Stimulated activated memory B cell treated with anti-CD40 and anti-IgM and Interleukin-4, amounts not matched to agents 10 μg/mL and 1 μg/mL and 100 μg/mL, for 72 hours (primary cell): ENCODE measurements at regions not wholly inside any gene's neighbourhood (a gene's known extent, or its start where the extent isn't known, plus 50 kb on each side); places are given as distances from the start of the nearest gene placed in this dataset.
"Not testable (repeated sequence)": the region's sequence is repeated elsewhere in the genome, so short reads cannot be mapped to it uniquely, and the experiment has no call there.

Source experiments
- ATAC-seq: fragments of 150-1000 bp; cut with Tn5 transposase; 2 replicates; pipeline ENCODE4 v1.10.0; 2021
- H3K27ac Mint-ChIP-seq: one replicate; pipeline ENCODE4 v1.8.0; 2022; ENCODE audit warnings: mild to moderate bottlenecking, mixed read lengths
- H3K27me3 Mint-ChIP-seq: one replicate; pipeline ENCODE4 v1.8.0; 2022; ENCODE audit warnings: mixed read lengths
- H3K36me3 Mint-ChIP-seq: one replicate; pipeline ENCODE4 v1.8.0; 2022; ENCODE audit warnings: mixed read lengths
- H3K4me1 Mint-ChIP-seq: one replicate; pipeline ENCODE4 v1.8.0; 2022; ENCODE audit warnings: mixed read lengths
- H3K4me3 Mint-ChIP-seq: one replicate; pipeline ENCODE4 v1.8.0; 2022; ENCODE audit warnings: mild to moderate bottlenecking, moderate library complexity, mixed read lengths
- H3K9me3 Mint-ChIP-seq: one replicate; pipeline ENCODE4 v1.8.0; 2022; ENCODE audit warnings: mixed read lengths

DNA sequence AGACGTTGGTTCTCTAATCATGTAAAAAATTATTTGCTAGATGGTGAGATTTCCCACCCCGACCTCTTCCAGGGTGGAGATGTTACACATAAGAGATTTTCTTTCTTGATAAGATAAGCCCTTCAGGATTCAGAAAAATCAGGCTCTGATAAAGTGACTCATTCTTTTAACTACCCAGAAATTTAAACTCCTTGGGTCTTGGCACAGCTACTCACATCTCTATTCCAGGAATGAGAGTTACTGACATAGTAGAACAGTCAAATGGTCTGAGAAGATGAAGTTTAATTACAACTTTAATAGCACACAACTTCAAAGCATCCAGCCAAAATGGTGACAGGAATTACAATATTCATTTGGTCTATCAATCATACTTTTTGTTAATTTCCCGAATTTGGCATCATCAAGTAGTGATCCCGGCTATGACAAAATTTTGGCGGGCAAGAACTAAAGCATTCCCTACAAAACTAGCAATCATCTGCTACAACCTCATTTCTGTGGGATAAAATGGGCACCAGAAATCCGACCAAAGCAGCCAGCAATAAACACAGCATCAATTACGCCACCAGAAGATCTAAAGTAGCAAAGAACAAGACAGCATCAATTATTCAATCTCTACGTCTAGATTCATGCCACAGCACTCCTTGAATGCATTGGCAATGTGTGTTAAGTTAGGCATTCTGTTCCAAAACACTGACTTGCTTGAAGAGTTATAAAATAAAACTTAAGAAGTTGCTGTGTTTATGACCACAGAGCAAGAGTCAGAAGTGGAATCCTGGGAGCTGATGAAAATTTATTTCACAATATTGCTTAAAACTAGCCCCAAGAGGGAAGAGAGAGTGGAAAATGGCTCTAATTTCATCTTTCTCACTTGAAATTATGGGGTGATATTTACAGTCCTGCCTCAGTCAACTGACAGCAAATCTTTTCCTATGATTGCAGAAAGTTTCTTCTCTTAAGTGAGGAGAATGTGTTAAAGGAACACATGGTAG lies 565.7 kb upstream of the ANKRD30A start:
- Mint-ChIP-seq H3K4me1 (no peaks in the 10 kb centered on the region), H3K36me3 (no peaks in the 10 kb centered on the region), H3K9me3 (no peaks in the 10 kb centered on the region), H3K27me3 (no peaks in the 10 kb centered on the region), H3K4me3 (no peak overlapping the region), H3K27ac (no peak overlapping the region)
- ATAC-seq, result no peak

DNA sequence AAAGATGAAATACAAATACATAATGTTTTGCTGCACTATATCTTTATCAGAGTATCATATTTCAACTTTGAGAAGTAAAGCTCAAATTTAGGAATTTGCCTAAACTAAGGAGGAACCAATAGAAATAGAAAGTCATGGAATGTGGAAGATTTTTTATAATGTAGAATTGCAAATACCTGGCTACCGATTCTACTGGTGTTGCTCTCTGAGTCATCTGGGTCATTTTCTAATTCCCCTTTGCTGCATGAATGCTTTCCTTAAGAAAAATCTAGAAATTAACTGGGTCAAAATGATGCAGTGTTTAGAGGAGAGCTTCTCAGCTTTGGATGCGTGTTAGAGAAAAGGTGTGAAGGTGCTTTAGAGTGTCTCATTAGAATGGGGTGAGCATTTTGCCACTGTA lies 568.9 kb upstream of the ANKRD30A start:
- Mint-ChIP-seq H3K27ac (no peak overlapping the region), H3K4me1 (no peaks in the 10 kb centered on the region)
- ATAC-seq, result no peak

DNA sequence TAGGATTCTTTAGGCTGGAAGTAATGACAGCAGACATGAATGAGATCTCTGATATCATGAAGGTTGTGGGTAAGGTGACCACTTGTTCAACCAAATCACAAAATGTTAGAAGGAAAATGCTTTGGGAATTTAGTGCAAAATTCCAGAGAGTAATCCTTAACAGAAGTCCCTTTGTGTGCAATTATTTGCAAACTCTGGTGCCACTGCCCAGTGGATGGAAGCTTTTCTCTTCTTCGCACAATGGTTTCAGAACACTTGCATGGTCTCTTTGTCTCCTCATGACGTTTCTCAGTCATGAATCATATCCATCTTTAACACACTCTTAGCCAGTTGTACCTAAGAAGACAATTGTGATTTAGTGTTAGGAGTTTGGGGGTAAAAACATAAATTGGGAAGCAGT lies 570.4 kb upstream of the ANKRD30A start:
- Mint-ChIP-seq H3K4me3 (no peak overlapping the region), H3K9me3 (no peaks in the 10 kb centered on the region), H3K4me1 (no peaks in the 10 kb centered on the region), H3K36me3 (no peaks in the 10 kb centered on the region), H3K27me3 (no peaks in the 10 kb centered on the region), H3K27ac (no peak overlapping the region)
- ATAC-seq, result no peak

More for the DNA sequence above, 568.9 kb upstream of the ANKRD30A start:
- Mint-ChIP-seq H3K27me3 (no peaks in the 10 kb centered on the region), H3K9me3 (no peaks in the 10 kb centered on the region), H3K4me3 (no peak overlapping the region), H3K36me3 (no peaks in the 10 kb centered on the region)

DNA sequence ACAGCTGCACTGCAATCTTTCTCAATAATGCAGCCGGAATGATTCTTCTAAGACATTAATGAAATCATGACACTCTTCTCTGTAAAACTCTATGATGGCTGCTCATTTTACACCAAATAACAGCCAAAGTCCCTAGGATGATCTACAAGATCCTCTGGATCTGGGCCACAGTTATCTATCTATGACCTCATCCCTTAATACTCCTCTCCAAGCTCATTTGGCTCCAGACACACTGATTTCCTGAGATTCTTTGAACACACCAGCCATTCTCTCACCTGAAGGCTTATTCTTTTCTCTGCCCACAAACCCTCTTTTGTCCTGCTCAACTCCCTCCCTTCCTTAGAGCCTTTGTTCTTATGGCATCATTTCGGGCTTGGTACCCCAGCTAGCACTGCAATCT lies 577.4 kb upstream of the ANKRD30A start:
- Mint-ChIP-seq H3K9me3 (no peaks in the 10 kb centered on the region), H3K27me3 (no peaks in the 10 kb centered on the region), H3K36me3 (no peaks in the 10 kb centered on the region)

DNA sequence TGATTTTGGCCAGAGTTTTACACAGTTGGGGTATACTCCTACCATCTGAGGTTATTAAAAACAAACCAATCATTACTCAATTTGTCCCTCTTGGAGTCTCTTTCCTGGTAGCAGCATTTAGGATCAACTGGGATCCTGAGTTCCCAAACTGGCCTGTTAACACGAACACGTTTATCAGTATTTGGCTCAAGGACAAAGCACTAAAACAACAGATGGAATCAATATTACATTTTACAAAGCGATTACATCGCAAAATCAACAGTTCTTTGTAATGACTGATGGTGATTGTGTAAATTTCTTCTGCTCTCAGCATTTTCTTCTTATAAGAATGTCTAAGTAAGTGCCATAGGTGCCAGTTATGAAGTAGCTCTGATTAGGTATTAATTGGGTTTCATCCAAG lies 582.9 kb upstream of the ANKRD30A start:
- H3K27me3 Mint-ChIP-seq, result peaks cover 8% of the 10 kb centered on the region
- no peak overlapping the region for H3K4me3 Mint-ChIP-seq
- ATAC-seq, result no peak
- no peak overlapping the region for H3K27ac Mint-ChIP-seq
- H3K4me1 Mint-ChIP-seq, result no peaks in the 10 kb centered on the region
- H3K9me3 Mint-ChIP-seq, result peaks cover 5% of the 10 kb centered on the region
- H3K36me3 Mint-ChIP-seq, result no peaks in the 10 kb centered on the region

More for the DNA sequence above, 577.4 kb upstream of the ANKRD30A start:
- Mint-ChIP-seq H3K27ac (no peak overlapping the region), H3K4me3 (no peak overlapping the region), H3K4me1 (no peaks in the 10 kb centered on the region)
- no peak for ATAC-seq

DNA sequence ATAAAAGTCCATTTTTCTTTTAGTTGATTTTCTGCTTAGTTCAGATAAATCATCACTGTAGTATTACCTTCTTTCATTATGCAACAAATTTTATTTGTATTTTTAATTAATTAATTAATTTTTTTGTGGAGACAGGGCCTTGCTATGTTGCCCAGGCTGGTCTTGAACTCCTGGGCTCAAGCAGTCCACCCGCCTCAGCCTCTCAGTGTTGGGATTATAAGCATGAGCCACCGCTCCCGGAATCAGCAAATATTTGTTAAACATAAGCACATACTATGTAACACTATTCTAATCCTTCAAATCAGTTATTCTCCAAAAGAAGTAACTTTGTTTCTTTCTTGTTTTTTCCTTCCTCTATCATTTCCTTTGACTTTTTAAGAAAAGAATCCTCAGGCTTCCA lies 584.8 kb upstream of the ANKRD30A start:
- no peak for ATAC-seq
- Mint-ChIP-seq H3K27me3 (peaks cover 8% of the 10 kb centered on the region), H3K27ac (no peak overlapping the region), H3K36me3 (no peaks in the 10 kb centered on the region), H3K4me3 (no peak overlapping the region), H3K4me1 (peaks cover under 1% of the 10 kb centered on the region), H3K9me3 (peaks cover 5% of the 10 kb centered on the region)

DNA sequence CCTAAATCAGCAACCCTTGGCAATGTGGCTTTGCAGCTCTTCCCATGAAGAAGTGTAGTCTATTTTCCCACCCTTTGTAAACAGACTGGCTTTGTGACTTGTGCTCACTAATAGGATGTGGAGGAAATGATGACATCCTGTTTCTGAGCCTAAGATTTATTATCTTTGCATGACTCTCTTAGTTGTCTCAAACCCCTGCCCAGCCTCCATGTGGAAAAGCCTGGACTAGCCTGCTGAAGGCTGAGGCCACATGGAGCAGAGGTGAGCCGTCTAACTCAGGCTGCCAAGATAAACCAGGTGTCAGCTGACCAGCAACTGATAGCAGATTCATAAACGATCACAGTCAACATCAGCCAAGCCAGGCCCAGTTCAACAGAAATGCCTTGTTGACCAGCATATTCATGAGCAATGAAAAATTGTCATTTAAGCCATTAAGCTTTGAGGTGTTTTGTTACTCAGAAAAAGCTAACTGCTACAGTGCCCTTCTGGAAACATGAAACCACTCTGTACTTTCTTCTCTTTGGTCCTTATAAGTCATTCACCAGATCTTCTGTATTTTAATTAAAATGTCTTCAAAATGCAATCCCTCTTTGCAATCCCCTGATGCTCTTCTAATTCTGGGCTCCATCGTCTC lies 586.3 kb upstream of the ANKRD30A start:
- Mint-ChIP-seq H3K9me3 (peaks cover 8% of the 10 kb centered on the region), H3K4me3 (no peak overlapping the region), H3K4me1 (peaks cover 13% of the 10 kb centered on the region), H3K27ac (no peak overlapping the region), H3K27me3 (peaks cover 8% of the 10 kb centered on the region), H3K36me3 (no peaks in the 10 kb centered on the region)
- no peak for ATAC-seq

DNA sequence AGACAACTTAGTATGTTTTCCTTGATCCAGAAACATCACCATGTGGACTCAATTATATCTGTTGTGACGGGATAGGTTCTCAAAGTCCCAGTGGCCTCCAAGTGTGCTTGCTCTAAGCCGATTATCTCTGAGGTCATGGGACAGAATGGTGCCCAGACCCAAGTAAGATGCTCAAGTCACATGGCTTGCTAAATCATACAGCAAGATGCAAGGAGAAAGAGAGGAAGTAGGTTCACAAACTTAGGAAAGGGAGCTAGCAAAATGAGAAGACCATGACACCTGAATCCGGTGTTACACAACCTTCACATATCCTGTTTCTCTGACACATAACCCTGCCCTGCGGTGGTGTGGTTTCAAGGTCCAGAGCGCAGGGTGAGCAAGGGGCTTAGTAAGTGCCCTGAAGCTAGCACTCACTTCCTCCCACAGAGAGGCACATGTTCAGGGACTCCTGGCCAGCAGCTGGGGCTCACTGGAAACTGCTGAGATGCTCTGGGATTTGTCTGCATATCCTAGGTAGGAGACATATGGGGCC lies 590.9 kb upstream of the ANKRD30A start:
- H3K4me3 Mint-ChIP-seq, result no peak overlapping the region
- H3K27ac Mint-ChIP-seq, result no peak overlapping the region
- peaks cover 8% of the 10 kb centered on the region for H3K9me3 Mint-ChIP-seq
- ATAC-seq, result peak; percentile 100
- no peaks in the 10 kb centered on the region for H3K36me3 Mint-ChIP-seq
- peaks cover 13% of the 10 kb centered on the region for H3K4me1 Mint-ChIP-seq
- H3K27me3 Mint-ChIP-seq, result peaks cover 2% of the 10 kb centered on the region

DNA sequence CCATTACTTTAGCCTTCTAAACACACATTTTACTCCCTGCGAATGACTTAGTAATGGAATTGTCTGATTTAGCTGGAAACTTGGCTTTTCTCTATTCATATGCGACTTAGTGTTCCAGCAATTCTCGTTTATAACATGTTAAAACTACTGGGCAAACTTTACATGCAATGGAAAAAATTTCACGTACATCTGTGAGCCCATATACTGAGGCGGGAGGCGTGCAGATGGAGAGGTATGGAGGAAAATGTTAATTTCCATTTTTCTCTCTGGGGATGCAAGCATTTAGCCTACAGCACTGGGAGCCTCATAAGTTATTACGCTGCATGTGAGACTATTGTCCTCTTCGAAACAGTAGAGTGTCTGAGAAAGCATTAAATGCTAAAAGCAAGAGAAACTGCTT lies 591.5 kb upstream of the ANKRD30A start:
- H3K4me1 Mint-ChIP-seq, result peaks cover 13% of the 10 kb centered on the region
- peaks cover 4% of the 10 kb centered on the region for H3K9me3 Mint-ChIP-seq
- no peaks in the 10 kb centered on the region for H3K27me3 Mint-ChIP-seq
- no peak for ATAC-seq
- H3K27ac Mint-ChIP-seq, result no peak overlapping the region
- H3K4me3 Mint-ChIP-seq, result no peak overlapping the region
- no peaks in the 10 kb centered on the region for H3K36me3 Mint-ChIP-seq

DNA sequence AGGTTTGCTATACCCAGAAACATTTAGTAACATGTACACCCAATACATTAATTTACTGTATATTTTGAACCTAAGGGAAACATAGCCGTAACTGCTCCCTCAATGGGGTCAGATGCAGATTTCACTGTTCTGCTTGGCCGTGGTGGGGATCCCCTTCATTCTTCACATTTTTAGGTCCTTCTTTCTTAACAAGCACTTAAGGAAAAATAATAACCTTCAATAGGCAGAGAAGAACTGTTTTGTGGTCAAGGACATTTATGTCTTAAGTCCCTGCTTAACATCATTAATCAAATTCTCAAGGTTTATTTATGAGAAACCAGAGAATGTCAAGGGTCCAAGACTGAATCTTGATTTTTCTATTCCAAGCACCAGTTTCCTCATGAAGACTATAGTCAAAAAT lies 592.1 kb upstream of the ANKRD30A start:
- Mint-ChIP-seq H3K4me3 (no peak overlapping the region), H3K4me1 (peaks cover 13% of the 10 kb centered on the region), H3K36me3 (no peaks in the 10 kb centered on the region), H3K27ac (no peak overlapping the region), H3K9me3 (peaks cover 3% of the 10 kb centered on the region), H3K27me3 (no peaks in the 10 kb centered on the region)
- no peak for ATAC-seq

DNA sequence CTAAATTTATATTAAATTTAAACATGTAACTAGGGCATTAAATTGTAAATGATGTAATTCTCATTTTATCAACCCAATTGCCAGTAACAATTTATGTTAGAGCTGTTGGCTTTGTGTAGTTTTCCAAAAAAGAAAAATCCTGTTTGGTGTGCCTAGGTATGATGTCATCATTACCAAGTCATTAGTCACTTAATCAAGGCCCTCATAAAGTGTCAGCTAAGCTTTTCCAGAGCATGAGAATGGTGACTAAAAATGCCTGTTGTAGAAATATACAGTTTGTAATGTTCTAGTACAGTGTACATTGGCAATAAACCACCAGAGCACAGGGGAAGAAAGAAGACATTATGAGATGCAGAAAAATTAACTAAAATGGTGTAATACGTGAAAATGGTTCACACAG lies 593.8 kb upstream of the ANKRD30A start:
- Mint-ChIP-seq H3K27ac (no peak overlapping the region), H3K27me3 (no peaks in the 10 kb centered on the region), H3K9me3 (peaks cover 3% of the 10 kb centered on the region), H3K36me3 (no peaks in the 10 kb centered on the region), H3K4me3 (no peak overlapping the region), H3K4me1 (peaks cover 13% of the 10 kb centered on the region)
- no peak for ATAC-seq

DNA sequence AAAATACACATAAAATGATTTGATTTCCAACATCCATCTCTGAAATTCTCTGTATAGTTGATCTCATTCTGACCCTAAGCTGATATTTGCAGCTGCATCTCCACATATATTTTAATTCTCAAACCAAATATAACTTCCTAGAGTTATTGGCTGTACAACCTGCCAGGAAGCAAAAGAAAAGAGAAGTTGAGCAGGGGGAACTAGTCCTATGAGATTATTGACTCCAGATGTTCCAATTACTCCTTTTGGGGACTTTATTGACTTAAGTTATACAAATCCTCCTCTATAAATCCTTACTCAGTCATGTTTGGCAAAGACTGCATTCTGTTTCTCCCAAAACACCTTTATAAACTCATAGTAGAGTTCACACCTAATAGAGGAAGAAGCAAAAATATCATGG lies 599.4 kb upstream of the ANKRD30A start:
- H3K4me1 Mint-ChIP-seq, result no peaks in the 10 kb centered on the region
- ATAC-seq, result no peak
- no peak overlapping the region for H3K27ac Mint-ChIP-seq
- no peaks in the 10 kb centered on the region for H3K27me3 Mint-ChIP-seq
- no peaks in the 10 kb centered on the region for H3K36me3 Mint-ChIP-seq
- no peak overlapping the region for H3K4me3 Mint-ChIP-seq
- H3K9me3 Mint-ChIP-seq, result no peaks in the 10 kb centered on the region

DNA sequence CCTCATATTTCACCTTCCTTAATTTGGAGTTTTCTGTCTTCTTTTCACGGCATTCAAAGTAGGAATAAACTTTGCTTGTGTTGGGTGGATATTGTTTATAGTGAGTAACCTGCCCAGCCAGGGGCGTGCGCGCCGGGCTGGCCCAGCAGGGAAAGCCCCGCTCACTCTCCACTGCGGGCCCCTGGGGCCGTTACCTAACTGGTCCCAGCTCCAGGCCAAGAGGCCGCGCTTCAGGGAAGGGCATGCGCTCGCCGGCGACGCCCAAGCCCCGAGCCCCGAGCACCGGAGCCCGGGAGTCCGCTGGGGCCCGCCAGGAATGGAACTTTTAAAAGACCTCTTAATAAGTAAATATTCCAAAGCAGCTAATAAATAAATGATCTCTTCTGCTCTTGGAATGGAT lies 601.3 kb upstream of the ANKRD30A start:
- ATAC-seq, H3K9me3 Mint-ChIP-seq, H3K4me1 Mint-ChIP-seq, H3K27ac Mint-ChIP-seq, H3K4me3 Mint-ChIP-seq, H3K36me3 Mint-ChIP-seq, H3K27me3 Mint-ChIP-seq: not testable (repeated sequence)

DNA sequence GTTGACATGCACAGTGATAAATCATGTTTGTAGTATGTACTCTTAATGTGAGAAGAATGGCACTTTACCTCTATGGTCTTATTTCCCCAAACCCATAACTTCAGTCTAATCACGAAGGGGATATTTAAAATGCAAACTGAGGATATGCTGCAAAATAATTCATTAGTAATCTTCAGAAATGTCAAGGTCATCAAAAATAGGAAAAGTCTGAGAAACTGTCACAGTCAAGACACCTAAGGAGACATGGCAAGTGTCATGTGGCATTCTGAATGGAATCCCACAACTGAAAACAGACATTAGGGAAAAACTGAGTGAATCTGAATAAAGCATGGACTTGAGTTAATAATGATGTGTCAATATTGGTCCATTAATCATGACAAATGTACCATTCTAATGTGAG lies 605.5 kb upstream of the ANKRD30A start:
- Mint-ChIP-seq H3K36me3 (no peaks in the 10 kb centered on the region), H3K27ac (no peak overlapping the region), H3K27me3 (no peaks in the 10 kb centered on the region), H3K4me3 (no peak overlapping the region), H3K9me3 (peaks cover 4% of the 10 kb centered on the region), H3K4me1 (no peaks in the 10 kb centered on the region)
- ATAC-seq, result no peak

DNA sequence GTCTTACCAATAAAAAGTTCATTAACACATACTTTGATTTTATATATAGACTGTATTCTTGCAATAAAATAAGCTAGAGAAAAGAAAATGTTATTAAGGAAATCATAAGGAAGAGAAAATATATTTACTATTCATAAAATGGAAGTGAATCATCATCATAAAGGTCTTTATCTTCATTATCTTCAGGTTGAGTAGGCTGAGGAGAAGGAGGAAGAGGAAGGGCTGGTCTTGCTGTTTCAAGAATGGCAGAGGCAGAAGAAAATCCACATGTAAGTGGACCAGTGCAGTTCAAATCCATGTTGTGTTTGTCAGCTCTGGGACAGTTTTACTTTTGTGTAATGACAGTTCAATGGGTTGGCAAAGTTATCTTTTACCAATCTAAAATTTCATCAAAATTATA lies 609.1 kb upstream of the ANKRD30A start:
- Mint-ChIP-seq H3K4me1 (no peaks in the 10 kb centered on the region), H3K9me3 (peaks cover 4% of the 10 kb centered on the region), H3K27ac (no peak overlapping the region), H3K36me3 (no peaks in the 10 kb centered on the region), H3K27me3 (no peaks in the 10 kb centered on the region), H3K4me3 (no peak overlapping the region)
- no peak for ATAC-seq

DNA sequence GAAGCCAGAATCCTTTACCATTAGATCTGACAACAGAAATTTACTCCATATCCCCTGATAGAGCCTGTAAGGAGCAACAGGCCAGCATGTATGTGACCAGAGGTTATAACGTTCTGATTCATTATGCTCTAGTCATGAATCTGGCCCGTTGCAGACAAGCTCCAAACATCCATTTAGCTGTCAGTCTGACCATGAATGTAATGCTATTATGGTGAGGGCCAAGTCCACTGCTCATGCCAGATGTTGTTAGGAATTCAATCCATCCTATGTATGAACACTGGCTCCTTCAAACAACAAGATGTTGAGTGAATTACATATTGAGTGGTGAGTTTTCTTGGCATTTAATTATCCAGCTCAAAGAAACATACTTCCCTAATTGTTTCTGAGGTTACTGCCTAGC lies 610.1 kb upstream of the ANKRD30A start:
- peaks cover 4% of the 10 kb centered on the region for H3K9me3 Mint-ChIP-seq
- no peaks in the 10 kb centered on the region for H3K36me3 Mint-ChIP-seq
- no peaks in the 10 kb centered on the region for H3K27me3 Mint-ChIP-seq
- no peak for ATAC-seq
- H3K4me1 Mint-ChIP-seq, result no peaks in the 10 kb centered on the region
- H3K27ac Mint-ChIP-seq, result no peak overlapping the region
- H3K4me3 Mint-ChIP-seq, result no peak overlapping the region
